HUES48 (cell line): ENCODE measurements at regions not wholly inside any gene's neighbourhood (a gene's known extent, or its start where the extent isn't known, plus 50 kb on each side); places are given as distances from the start of the nearest gene placed in this dataset.

Experiments
- H3K27ac ChIP-seq: one replicate; pipeline ENCODE4 v1.7.0; 2013; ENCODE audit warnings: low read depth, low read length, inconsistent platforms
- H3K27me3 ChIP-seq: 2 replicates; pipeline ENCODE4 v1.6.1; 2013; ENCODE audit warnings: mild to moderate bottlenecking, low read length; ENCODE audit not compliant: control insufficient read depth, insufficient read depth
- H3K36me3 ChIP-seq: 2 replicates; pipeline ENCODE4 v1.6.1; 2013; ENCODE audit warnings: low read length; ENCODE audit not compliant: control insufficient read depth, insufficient read depth
- H3K4me1 ChIP-seq: 2 replicates; pipeline ENCODE4 v1.6.1; 2013; ENCODE audit warnings: mild to moderate bottlenecking, low read length; ENCODE audit not compliant: control insufficient read depth, insufficient read depth
- H3K4me3 ChIP-seq: 2 replicates; pipeline ENCODE4 v1.5.1; 2013; ENCODE audit warnings: mild to moderate bottlenecking, low read depth, low read length
- H3K9ac ChIP-seq: 2 replicates; pipeline ENCODE4 v1.6.1; 2013; ENCODE audit warnings: mild to moderate bottlenecking, low read depth, low read length, moderate library complexity
- H3K9me3 ChIP-seq: 2 replicates; pipeline ENCODE4 v1.6.1; 2013; ENCODE audit warnings: low read length; ENCODE audit not compliant: control insufficient read depth, insufficient read depth

- no peak overlapping the region for H3K4me3 ChIP-seq
- no peaks in the 10 kb centered on the region for H3K27me3 ChIP-seq
- H3K27ac ChIP-seq, result no peak overlapping the region
- no peaks in the 10 kb centered on the region for H3K36me3 ChIP-seq
- no peak overlapping the region for H3K9ac ChIP-seq
- no peaks in the 10 kb centered on the region for H3K9me3 ChIP-seq
- H3K4me1 ChIP-seq, result no peaks in the 10 kb centered on the region
Observed at GRCh38 chr2:78710632-78711375, 314.7 kb upstream of the REG3G start.

- Histone ChIP-seq H3K4me1 (peaks cover 4% of the 10 kb centered on the region; the same call in 1 of the 2 replicates), H3K27ac (no peak overlapping the region), H3K4me3 (no peak overlapping the region), H3K9ac (no peak overlapping the region), H3K9me3 (no peaks in the 10 kb centered on the region), H3K27me3 (no peaks in the 10 kb centered on the region), H3K36me3 (no peaks in the 10 kb centered on the region)
Observed at GRCh38 chr2:78715293-78715692, 310.2 kb upstream of the REG3G start.

GRCh38 chr2:78718024-78718423, 307.5 kb upstream of the REG3G start:
- no peak overlapping the region for H3K4me3 ChIP-seq
- H3K36me3 ChIP-seq, result no peaks in the 10 kb centered on the region
- no peak overlapping the region for H3K27ac ChIP-seq
- no peak overlapping the region for H3K9ac ChIP-seq
- peaks cover 4% of the 10 kb centered on the region; the same call in 1 of the 2 replicates for H3K4me1 ChIP-seq
- H3K27me3 ChIP-seq, result no peaks in the 10 kb centered on the region
- no peaks in the 10 kb centered on the region for H3K9me3 ChIP-seq

- Histone ChIP-seq H3K4me1 (peaks cover 4% of the 10 kb centered on the region; the same call in 1 of the 2 replicates), H3K27me3 (no peaks in the 10 kb centered on the region), H3K4me3 (no peak overlapping the region), H3K9me3 (no peaks in the 10 kb centered on the region), H3K36me3 (no peaks in the 10 kb centered on the region), H3K9ac (no peak overlapping the region), H3K27ac (no peak overlapping the region)
Observed at GRCh38 chr2:78718473-78718872, 307.0 kb upstream of the REG3G start.

GRCh38 chr2:78721355-78722033, 304.0 kb upstream of the REG3G start:
- H3K9me3 ChIP-seq, result no peaks in the 10 kb centered on the region
- no peaks in the 10 kb centered on the region for H3K36me3 ChIP-seq
- H3K9ac ChIP-seq, result no peak overlapping the region
- H3K4me1 ChIP-seq, result peaks cover 4% of the 10 kb centered on the region; the same call in 1 of the 2 replicates
- H3K27ac ChIP-seq, result no peak overlapping the region
- no peaks in the 10 kb centered on the region for H3K27me3 ChIP-seq
- no peak overlapping the region for H3K4me3 ChIP-seq

GRCh38 chr2:78734221-78734620, 291.3 kb upstream of the REG3G start:
- H3K36me3 ChIP-seq, result no peaks in the 10 kb centered on the region
- H3K9me3 ChIP-seq, result no peaks in the 10 kb centered on the region
- no peak overlapping the region for H3K9ac ChIP-seq
- no peak overlapping the region for H3K4me3 ChIP-seq
- H3K27me3 ChIP-seq, result no peaks in the 10 kb centered on the region
- no peaks in the 10 kb centered on the region for H3K4me1 ChIP-seq
- no peak overlapping the region for H3K27ac ChIP-seq

GRCh38 chr2:78739282-78739681, 286.2 kb upstream of the REG3G start:
- no peak overlapping the region for H3K27ac ChIP-seq
- no peak overlapping the region for H3K4me3 ChIP-seq
- H3K4me1 ChIP-seq, result no peaks in the 10 kb centered on the region
- H3K36me3 ChIP-seq, result no peaks in the 10 kb centered on the region
- no peaks in the 10 kb centered on the region for H3K27me3 ChIP-seq
- no peak overlapping the region for H3K9ac ChIP-seq
- no peaks in the 10 kb centered on the region for H3K9me3 ChIP-seq

GRCh38 chr2:78749638-78750037, 275.9 kb upstream of the REG3G start:
- H3K4me1 ChIP-seq, result no peaks in the 10 kb centered on the region
- no peak overlapping the region for H3K9ac ChIP-seq
- H3K36me3 ChIP-seq, result no peaks in the 10 kb centered on the region
- H3K9me3 ChIP-seq, result no peaks in the 10 kb centered on the region
- no peak overlapping the region for H3K4me3 ChIP-seq
- H3K27me3 ChIP-seq, result no peaks in the 10 kb centered on the region
- H3K27ac ChIP-seq, result no peak overlapping the region

GRCh38 chr2:78750219-78750618, 275.3 kb upstream of the REG3G start:
- Histone ChIP-seq H3K4me1 (no peaks in the 10 kb centered on the region), H3K27ac (no peak overlapping the region), H3K4me3 (no peak overlapping the region), H3K27me3 (no peaks in the 10 kb centered on the region), H3K9ac (no peak overlapping the region), H3K9me3 (no peaks in the 10 kb centered on the region), H3K36me3 (no peaks in the 10 kb centered on the region)

- H3K9ac ChIP-seq, result no peak overlapping the region
- H3K9me3 ChIP-seq, result no peaks in the 10 kb centered on the region
- no peaks in the 10 kb centered on the region for H3K27me3 ChIP-seq
- H3K4me1 ChIP-seq, result peaks cover 8% of the 10 kb centered on the region
- no peak overlapping the region for H3K4me3 ChIP-seq
- H3K36me3 ChIP-seq, result no peaks in the 10 kb centered on the region
- H3K27ac ChIP-seq, result no peak overlapping the region
Observed at GRCh38 chr2:78754930-78755329, 270.6 kb upstream of the REG3G start.

- Histone ChIP-seq H3K27ac (no peak overlapping the region), H3K4me3 (no peak overlapping the region), H3K9ac (no peak overlapping the region), H3K36me3 (no peaks in the 10 kb centered on the region), H3K9me3 (no peaks in the 10 kb centered on the region; the same call in 1 of the 2 replicates), H3K4me1 (peaks cover 8% of the 10 kb centered on the region), H3K27me3 (no peaks in the 10 kb centered on the region)
Observed at GRCh38 chr2:78757191-78757590, 268.3 kb upstream of the REG3G start.
